ENCODE measurements at regions not wholly inside any gene's neighbourhood (a gene's known extent, or its start where the extent isn't known, plus 50 kb on each side); places are given as distances from the start of the nearest gene placed in this dataset.

GRCh38 chr3:71893702-71894479, 108.9 kb upstream of the PROK2 start:
- DNase-seq: no peak

- DNase-seq: no peak
These were observed 108.2 kb upstream of the PROK2 start for GRCh38 chr3:71893122-71893521.

- no peak for DNase-seq
These were observed 106.5 kb upstream of the PROK2 start for GRCh38 chr3:71891483-71891882.

GRCh38 chr3:71890356-71890931, 105.5 kb upstream of the PROK2 start:
- DNase-seq: no peak

- DNase-seq: no peak
These were observed 102.3 kb upstream of the PROK2 start for GRCh38 chr3:71887256-71887655.

- no peak for DNase-seq
These were observed 100.1 kb upstream of the PROK2 start for GRCh38 chr3:71885006-71885405.

GRCh38 chr3:71881732-71882131, 96.8 kb upstream of the PROK2 start:
- no peak for DNase-seq

GRCh38 chr3:71881041-71881440, 96.1 kb upstream of the PROK2 start:
- no peak for DNase-seq

GRCh38 chr3:71879089-71879488, 94.1 kb upstream of the PROK2 start:
- no peak for DNase-seq

- no peak for DNase-seq
These were observed 91.5 kb upstream of the PROK2 start for GRCh38 chr3:71876135-71877105.

- peak; percentile 59 for DNase-seq
These were observed 90.6 kb upstream of the PROK2 start for GRCh38 chr3:71875461-71875947.

GRCh38 chr3:71874618-71875017, 89.7 kb upstream of the PROK2 start:
- no peak for DNase-seq

- no peak for DNase-seq
These were observed 88.2 kb upstream of the PROK2 start for GRCh38 chr3:71873093-71873611.

GRCh38 chr3:71872256-71872655, 87.3 kb upstream of the PROK2 start:
- DNase-seq: no peak

- no peak for DNase-seq
These were observed 86.1 kb upstream of the PROK2 start for GRCh38 chr3:71870966-71871512.

GRCh38 chr3:71868876-71869275, 83.9 kb upstream of the PROK2 start:
- no peak for DNase-seq

GRCh38 chr3:71865727-71866126, 80.8 kb upstream of the PROK2 start:
- no peak for DNase-seq

GRCh38 chr3:71863563-71864190, 78.7 kb upstream of the PROK2 start:
- no peak for DNase-seq

GRCh38 chr3:71862371-71863140, 77.6 kb upstream of the PROK2 start:
- no peak for DNase-seq

- DNase-seq: no peak
These were observed 74.2 kb upstream of the PROK2 start for GRCh38 chr3:71859123-71859519.

- no peak for DNase-seq
These were observed 73.7 kb upstream of the PROK2 start for GRCh38 chr3:71858503-71859122.

Data from T-helper 9 cell (primary cell).